GM23338 (cell line): ENCODE measurements at regions not wholly inside any gene's neighbourhood (a gene's known extent, or its start where the extent isn't known, plus 50 kb on each side); places are given as distances from the start of the nearest gene placed in this dataset.

Experiments
- ATAC-seq: fragments of 200-7000 bp; cut with Tn5 transposase; 3 replicates; pipeline ENCODE4 v1.9.1; 2020
- DNase-seq: peaks from one replicate; pipeline ENCODE4 v3.0.0-alpha.2; 2015; ENCODE audit warnings: low spot score
- H2AFZ ChIP-seq: fragments of 200-600 bp; sonication (generic); 2 replicates; pipeline ENCODE4 v1.8.0; 2016; ENCODE audit warnings: antibody characterized with exemption, mild to moderate bottlenecking, moderate library complexity
- H3F3A ChIP-seq: fragments of 200-600 bp; sonication (generic); replicated peaks from 2 replicates; pipeline ENCODE4 v1.8.0; 2017; ENCODE audit warnings: antibody characterized with exemption, mixed run types, low read depth
- H3K27ac ChIP-seq: fragments of 200-600 bp; sonication (generic); 2 replicates; pipeline ENCODE4 v1.6.1; 2016; ENCODE audit warnings: low read depth
- H3K27me3 ChIP-seq: fragments of 200-600 bp; sonication (generic); 2 replicates; pipeline ENCODE4 v1.8.0; 2016; ENCODE audit warnings: mild to moderate bottlenecking, mixed run types, moderate library complexity; ENCODE audit not compliant: insufficient read depth
- H3K36me3 ChIP-seq: fragments of 200-600 bp; sonication (generic); 2 replicates; pipeline ENCODE4 v1.8.0; 2016; ENCODE audit warnings: mild to moderate bottlenecking; ENCODE audit not compliant: insufficient read depth
- H3K4me1 ChIP-seq: fragments of 200-600 bp; sonication (generic); 2 replicates; pipeline ENCODE4 v1.8.0; 2016; ENCODE audit warnings: mild to moderate bottlenecking, moderate library complexity; ENCODE audit not compliant: insufficient read depth
- H3K4me2 ChIP-seq: fragments of 200-600 bp; sonication (generic); 2 replicates; pipeline ENCODE4 v1.7.1; 2017; ENCODE audit warnings: mixed run types
- H3K4me3 ChIP-seq: fragments of 200-600 bp; sonication (generic); 2 replicates; pipeline ENCODE4 v1.6.1; 2016; ENCODE audit warnings: mixed run types
- H3K79me2 ChIP-seq: fragments of 200-600 bp; sonication (generic); replicated peaks from 2 replicates; pipeline ENCODE4 v1.8.0; 2017; ENCODE audit warnings: mild to moderate bottlenecking; ENCODE audit not compliant: insufficient read depth
- H3K9me2 ChIP-seq: fragments of 200-600 bp; sonication (generic); 2 replicates; pipeline ENCODE4 v1.8.0; 2017; ENCODE audit not compliant: insufficient read depth
- H4K20me1 ChIP-seq: fragments of 200-600 bp; sonication (generic); replicated peaks from 2 replicates; pipeline ENCODE4 v1.8.0; 2017; ENCODE audit warnings: mild to moderate bottlenecking; ENCODE audit not compliant: insufficient read depth
- H3K27ac Mint-ChIP-seq: 2 replicates; pipeline ENCODE4 v1.8.0; 2020; ENCODE audit warnings: inconsistent platforms, mild to moderate bottlenecking, moderate library complexity, mixed read lengths
- H3K27me3 Mint-ChIP-seq: 3 replicates; pipeline ENCODE4 v1.8.0; 2022; ENCODE audit warnings: low read depth, mild to moderate bottlenecking, moderate library complexity, mixed read lengths, inconsistent platforms; ENCODE audit not compliant: insufficient read depth, poor library complexity
- H3K36me3 Mint-ChIP-seq: 3 replicates; pipeline ENCODE4 v1.8.0; 2021; ENCODE audit warnings: low read depth, mild to moderate bottlenecking, inconsistent platforms, moderate library complexity, mixed read lengths
- H3K4me1 Mint-ChIP-seq: 3 replicates; pipeline ENCODE4 v1.8.0; 2020; ENCODE audit warnings: mild to moderate bottlenecking, inconsistent platforms, mixed read lengths
- H3K4me3 Mint-ChIP-seq: 3 replicates; pipeline ENCODE4 v1.8.0; 2021; ENCODE audit warnings: moderate library complexity, mild to moderate bottlenecking, inconsistent platforms, mixed read lengths
- H3K9me3 Mint-ChIP-seq: 3 replicates; pipeline ENCODE4 v1.8.0; 2020; ENCODE audit warnings: moderate library complexity, mild to moderate bottlenecking, inconsistent platforms, mixed read lengths
- CREB1 ChIP-seq: fragments of 250-450 bp; sonication (Bioruptor Pico); IDR thresholded peaks from 2 replicates; pipeline ENCODE4 v1.5.0; 2020; ENCODE audit warnings: low read depth, mild to moderate bottlenecking, moderate library complexity
- ETS1 ChIP-seq: IDR thresholded peaks from 2 replicates; pipeline ENCODE4 v1.6.1; 2016; ENCODE audit warnings: antibody characterized with exemption
- EZH2 ChIP-seq: fragments of 200-600 bp; sonication (generic); IDR thresholded peaks from one replicate; pipeline ENCODE4 v1.8.0; 2017; ENCODE audit warnings: antibody characterized with exemption, mild to moderate bottlenecking, low read depth; ENCODE audit not compliant: unreplicated experiment
- EZH2phosphoT487 ChIP-seq: fragments of 200-600 bp; sonication (generic); IDR thresholded peaks from one replicate; pipeline ENCODE4 v1.8.1; 2018; ENCODE audit warnings: antibody characterized with exemption; ENCODE audit not compliant: unreplicated experiment
- JUNB ChIP-seq: IDR thresholded peaks from one replicate; pipeline ENCODE4 v1.6.1; 2016; ENCODE audit warnings: antibody characterized with exemption; ENCODE audit not compliant: unreplicated experiment
- NANOG ChIP-seq: IDR thresholded peaks from 2 replicates; pipeline ENCODE4 v1.6.1; 2016; ENCODE audit warnings: antibody characterized with exemption, borderline replicate concordance
- POLR2AphosphoS5 ChIP-seq: IDR thresholded peaks from 2 replicates; pipeline ENCODE4 v1.6.1; 2016; ENCODE audit warnings: antibody characterized with exemption, low read depth
- STAT1 ChIP-seq: IDR thresholded peaks from one replicate; pipeline ENCODE4 v1.6.1; 2016; ENCODE audit warnings: antibody characterized with exemption; ENCODE audit not compliant: unreplicated experiment
- ZNF114 ChIP-seq: fragments of 250-450 bp; sonication (Bioruptor Pico); IDR thresholded peaks from 2 replicates; pipeline ENCODE4 v1.5.0; 2020; ENCODE audit warnings: mild to moderate bottlenecking, moderate library complexity
- ZNF331 ChIP-seq: fragments of 250-450 bp; sonication (Bioruptor Pico); IDR thresholded peaks from 2 replicates; pipeline ENCODE4 v1.5.0; 2020; ENCODE audit warnings: low read depth, mild to moderate bottlenecking, moderate library complexity
- TF ChIP-seq, protein P1 (sequence below): IDR thresholded peaks from one replicate; pipeline ENCODE4 v1.6.1; 2018; ENCODE audit warnings: antibody characterized with exemption; ENCODE audit not compliant: unreplicated experiment
- TF ChIP-seq, protein P2 (sequence below): fragments of 250-450 bp; sonication (Bioruptor Pico); IDR thresholded peaks from 2 replicates; pipeline ENCODE4 v1.5.0; 2020; ENCODE audit warnings: mild to moderate bottlenecking, moderate library complexity
- TF ChIP-seq, protein P3 (sequence below), 2 experiments: fragments of 200-600 bp in 1 of 2; sonication (generic) in 1 of 2; conservative IDR thresholded peaks; 2 replicates each; pipeline versions ENCODE4 v1.5.1 to v1.6.1; 2016 to 2017; ENCODE audit warnings: antibody characterized with exemption in 2 of 2, low read depth in 2 of 2, mild to moderate bottlenecking in 2 of 2, moderate library complexity in 1 of 2

GRCh38 chr2:84314250-84314649 is 144.8 kb downstream of the SUCLG1 start:
- Mint-ChIP-seq H3K9me3 (no peaks in the 10 kb centered on the region; the same call in 2 of the 3 replicates), H3K4me1 (peaks cover 30% of the 10 kb centered on the region), H3K36me3 (no peaks in the 10 kb centered on the region), H3K27ac (no peak overlapping the region), H3K4me3 (no peak overlapping the region), H3K27me3 (no peaks in the 10 kb centered on the region)
- no peak for ATAC-seq
- H3K79me2 ChIP-seq: no peaks in the 10 kb centered on the region
- H3K4me3 ChIP-seq: no peak overlapping the region
- no peaks in the 10 kb centered on the region for H4K20me1 ChIP-seq
- H3F3A ChIP-seq: no peaks in the 10 kb centered on the region
- H3K36me3 ChIP-seq: no peaks in the 10 kb centered on the region
- no peak for DNase-seq
- H3K4me1 ChIP-seq: peaks cover 3% of the 10 kb centered on the region
- no peak overlapping the region for H3K27ac ChIP-seq
- no peaks in the 10 kb centered on the region for H3K27me3 ChIP-seq
- H3K4me2 ChIP-seq: no peak overlapping the region
- no peak for TF ChIP-seq JUNB
- TF ChIP-seq, protein P1, sequence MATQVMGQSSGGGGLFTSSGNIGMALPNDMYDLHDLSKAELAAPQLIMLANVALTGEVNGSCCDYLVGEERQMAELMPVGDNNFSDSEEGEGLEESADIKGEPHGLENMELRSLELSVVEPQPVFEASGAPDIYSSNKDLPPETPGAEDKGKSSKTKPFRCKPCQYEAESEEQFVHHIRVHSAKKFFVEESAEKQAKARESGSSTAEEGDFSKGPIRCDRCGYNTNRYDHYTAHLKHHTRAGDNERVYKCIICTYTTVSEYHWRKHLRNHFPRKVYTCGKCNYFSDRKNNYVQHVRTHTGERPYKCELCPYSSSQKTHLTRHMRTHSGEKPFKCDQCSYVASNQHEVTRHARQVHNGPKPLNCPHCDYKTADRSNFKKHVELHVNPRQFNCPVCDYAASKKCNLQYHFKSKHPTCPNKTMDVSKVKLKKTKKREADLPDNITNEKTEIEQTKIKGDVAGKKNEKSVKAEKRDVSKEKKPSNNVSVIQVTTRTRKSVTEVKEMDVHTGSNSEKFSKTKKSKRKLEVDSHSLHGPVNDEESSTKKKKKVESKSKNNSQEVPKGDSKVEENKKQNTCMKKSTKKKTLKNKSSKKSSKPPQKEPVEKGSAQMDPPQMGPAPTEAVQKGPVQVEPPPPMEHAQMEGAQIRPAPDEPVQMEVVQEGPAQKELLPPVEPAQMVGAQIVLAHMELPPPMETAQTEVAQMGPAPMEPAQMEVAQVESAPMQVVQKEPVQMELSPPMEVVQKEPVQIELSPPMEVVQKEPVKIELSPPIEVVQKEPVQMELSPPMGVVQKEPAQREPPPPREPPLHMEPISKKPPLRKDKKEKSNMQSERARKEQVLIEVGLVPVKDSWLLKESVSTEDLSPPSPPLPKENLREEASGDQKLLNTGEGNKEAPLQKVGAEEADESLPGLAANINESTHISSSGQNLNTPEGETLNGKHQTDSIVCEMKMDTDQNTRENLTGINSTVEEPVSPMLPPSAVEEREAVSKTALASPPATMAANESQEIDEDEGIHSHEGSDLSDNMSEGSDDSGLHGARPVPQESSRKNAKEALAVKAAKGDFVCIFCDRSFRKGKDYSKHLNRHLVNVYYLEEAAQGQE: no peak
- no peak for TF ChIP-seq ZNF331
- TF ChIP-seq ZNF114 (CRISPR knock-in tag): no peak
- no peak for TF ChIP-seq EZH2
- TF ChIP-seq EZH2phosphoT487: no peak
- no peak for TF ChIP-seq CREB1 (CRISPR knock-in tag)
- no peak for TF ChIP-seq STAT1
- no peak for TF ChIP-seq ETS1
- TF ChIP-seq, protein P2, sequence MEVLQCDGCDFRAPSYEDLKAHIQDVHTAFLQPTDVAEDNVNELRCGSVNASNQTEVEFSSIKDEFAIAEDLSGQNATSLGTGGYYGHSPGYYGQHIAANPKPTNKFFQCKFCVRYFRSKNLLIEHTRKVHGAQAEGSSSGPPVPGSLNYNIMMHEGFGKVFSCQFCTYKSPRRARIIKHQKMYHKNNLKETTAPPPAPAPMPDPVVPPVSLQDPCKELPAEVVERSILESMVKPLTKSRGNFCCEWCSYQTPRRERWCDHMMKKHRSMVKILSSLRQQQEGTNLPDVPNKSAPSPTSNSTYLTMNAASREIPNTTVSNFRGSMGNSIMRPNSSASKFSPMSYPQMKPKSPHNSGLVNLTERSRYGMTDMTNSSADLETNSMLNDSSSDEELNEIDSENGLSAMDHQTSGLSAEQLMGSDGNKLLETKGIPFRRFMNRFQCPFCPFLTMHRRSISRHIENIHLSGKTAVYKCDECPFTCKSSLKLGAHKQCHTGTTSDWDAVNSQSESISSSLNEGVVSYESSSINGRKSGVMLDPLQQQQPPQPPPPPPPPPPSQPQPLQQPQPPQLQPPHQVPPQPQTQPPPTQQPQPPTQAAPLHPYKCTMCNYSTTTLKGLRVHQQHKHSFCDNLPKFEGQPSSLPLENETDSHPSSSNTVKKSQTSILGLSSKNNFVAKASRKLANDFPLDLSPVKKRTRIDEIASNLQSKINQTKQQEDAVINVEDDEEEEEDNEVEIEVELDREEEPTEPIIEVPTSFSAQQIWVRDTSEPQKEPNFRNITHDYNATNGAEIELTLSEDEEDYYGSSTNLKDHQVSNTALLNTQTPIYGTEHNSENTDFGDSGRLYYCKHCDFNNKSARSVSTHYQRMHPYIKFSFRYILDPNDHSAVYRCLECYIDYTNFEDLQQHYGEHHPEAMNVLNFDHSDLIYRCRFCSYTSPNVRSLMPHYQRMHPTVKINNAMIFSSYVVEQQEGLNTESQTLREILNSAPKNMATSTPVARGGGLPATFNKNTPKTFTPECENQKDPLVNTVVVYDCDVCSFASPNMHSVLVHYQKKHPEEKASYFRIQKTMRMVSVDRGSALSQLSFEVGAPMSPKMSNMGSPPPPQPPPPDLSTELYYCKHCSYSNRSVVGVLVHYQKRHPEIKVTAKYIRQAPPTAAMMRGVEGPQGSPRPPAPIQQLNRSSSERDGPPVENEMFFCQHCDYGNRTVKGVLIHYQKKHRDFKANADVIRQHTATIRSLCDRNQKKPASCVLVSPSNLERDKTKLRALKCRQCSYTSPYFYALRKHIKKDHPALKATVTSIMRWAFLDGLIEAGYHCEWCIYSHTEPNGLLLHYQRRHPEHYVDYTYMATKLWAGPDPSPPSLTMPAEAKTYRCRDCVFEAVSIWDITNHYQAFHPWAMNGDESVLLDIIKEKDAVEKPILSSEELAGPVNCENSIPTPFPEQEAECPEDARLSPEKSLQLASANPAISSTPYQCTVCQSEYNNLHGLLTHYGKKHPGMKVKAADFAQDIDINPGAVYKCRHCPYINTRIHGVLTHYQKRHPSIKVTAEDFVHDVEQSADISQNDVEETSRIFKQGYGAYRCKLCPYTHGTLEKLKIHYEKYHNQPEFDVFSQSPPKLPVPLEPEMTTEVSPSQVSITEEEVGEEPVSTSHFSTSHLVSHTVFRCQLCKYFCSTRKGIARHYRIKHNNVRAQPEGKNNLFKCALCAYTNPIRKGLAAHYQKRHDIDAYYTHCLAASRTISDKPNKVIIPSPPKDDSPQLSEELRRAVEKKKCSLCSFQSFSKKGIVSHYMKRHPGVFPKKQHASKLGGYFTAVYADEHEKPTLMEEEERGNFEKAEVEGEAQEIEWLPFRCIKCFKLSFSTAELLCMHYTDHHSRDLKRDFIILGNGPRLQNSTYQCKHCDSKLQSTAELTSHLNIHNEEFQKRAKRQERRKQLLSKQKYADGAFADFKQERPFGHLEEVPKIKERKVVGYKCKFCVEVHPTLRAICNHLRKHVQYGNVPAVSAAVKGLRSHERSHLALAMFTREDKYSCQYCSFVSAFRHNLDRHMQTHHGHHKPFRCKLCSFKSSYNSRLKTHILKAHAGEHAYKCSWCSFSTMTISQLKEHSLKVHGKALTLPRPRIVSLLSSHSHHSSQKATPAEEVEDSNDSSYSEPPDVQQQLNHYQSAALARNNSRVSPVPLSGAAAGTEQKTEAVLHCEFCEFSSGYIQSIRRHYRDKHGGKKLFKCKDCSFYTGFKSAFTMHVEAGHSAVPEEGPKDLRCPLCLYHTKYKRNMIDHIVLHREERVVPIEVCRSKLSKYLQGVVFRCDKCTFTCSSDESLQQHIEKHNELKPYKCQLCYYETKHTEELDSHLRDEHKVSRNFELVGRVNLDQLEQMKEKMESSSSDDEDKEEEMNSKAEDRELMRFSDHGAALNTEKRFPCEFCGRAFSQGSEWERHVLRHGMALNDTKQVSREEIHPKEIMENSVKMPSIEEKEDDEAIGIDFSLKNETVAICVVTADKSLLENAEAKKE: no peak
- TF ChIP-seq, protein P3, sequence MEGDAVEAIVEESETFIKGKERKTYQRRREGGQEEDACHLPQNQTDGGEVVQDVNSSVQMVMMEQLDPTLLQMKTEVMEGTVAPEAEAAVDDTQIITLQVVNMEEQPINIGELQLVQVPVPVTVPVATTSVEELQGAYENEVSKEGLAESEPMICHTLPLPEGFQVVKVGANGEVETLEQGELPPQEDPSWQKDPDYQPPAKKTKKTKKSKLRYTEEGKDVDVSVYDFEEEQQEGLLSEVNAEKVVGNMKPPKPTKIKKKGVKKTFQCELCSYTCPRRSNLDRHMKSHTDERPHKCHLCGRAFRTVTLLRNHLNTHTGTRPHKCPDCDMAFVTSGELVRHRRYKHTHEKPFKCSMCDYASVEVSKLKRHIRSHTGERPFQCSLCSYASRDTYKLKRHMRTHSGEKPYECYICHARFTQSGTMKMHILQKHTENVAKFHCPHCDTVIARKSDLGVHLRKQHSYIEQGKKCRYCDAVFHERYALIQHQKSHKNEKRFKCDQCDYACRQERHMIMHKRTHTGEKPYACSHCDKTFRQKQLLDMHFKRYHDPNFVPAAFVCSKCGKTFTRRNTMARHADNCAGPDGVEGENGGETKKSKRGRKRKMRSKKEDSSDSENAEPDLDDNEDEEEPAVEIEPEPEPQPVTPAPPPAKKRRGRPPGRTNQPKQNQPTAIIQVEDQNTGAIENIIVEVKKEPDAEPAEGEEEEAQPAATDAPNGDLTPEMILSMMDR (conservative IDR thresholded peaks at IDR 0.05; ENCODE audit: low read depth in 2 of 2): no peak
- TF ChIP-seq NANOG: no peak
- no peak for TF ChIP-seq POLR2AphosphoS5
- H3K9me2 ChIP-seq: no peaks in the 10 kb centered on the region
- H2AFZ ChIP-seq: no peak overlapping the region
